Activated CD8-positive, alpha-beta T cell treated with anti-CD3 and anti-CD28 coated beads, Interleukin-2, amount 10 ng/mL, durations not matched to agents 7 days and 5 days (primary cell): ENCODE measurements at regions not wholly inside any gene's neighbourhood (a gene's known extent, or its start where the extent isn't known, plus 50 kb on each side); places are given as distances from the start of the nearest gene placed in this dataset.
"Not testable (repeated sequence)": the region's sequence is repeated elsewhere in the genome, so short reads cannot be mapped to it uniquely, and the experiment has no call there.

Experiments used
- ATAC-seq: fragments of 150-1000 bp; cut with Tn5 transposase; one replicate; pipeline ENCODE4 v1.10.0; 2021; ENCODE audit warnings: moderate library complexity
- CTCF ChIA-PET: fragments of 350-600 bp; sonication (Branson Sonifier 250); formaldehyde crosslinking; loops from one replicate; lab custom pipeline; 2021; ENCODE audit warnings: antibody characterized with exemption; lab: Charles Lee
- POLR2A ChIA-PET: fragments of 350-600 bp; sonication (Branson Sonifier 250); formaldehyde crosslinking; loops from one replicate; lab custom pipeline; 2021; ENCODE audit warnings: antibody characterized with exemption; lab: Charles Lee
- DNase-seq: peaks from one replicate; pipeline ENCODE4 v3.0.0-alpha.2; 2020
- H3K27ac Mint-ChIP-seq: one replicate; pipeline ENCODE4 v1.8.0; 2021; ENCODE audit warnings: mild to moderate bottlenecking, mixed read lengths
- H3K27me3 Mint-ChIP-seq: one replicate; pipeline ENCODE4 v1.8.0; 2021; ENCODE audit warnings: low read depth, mixed read lengths
- H3K36me3 Mint-ChIP-seq: one replicate; pipeline ENCODE4 v1.8.0; 2021; ENCODE audit warnings: low read depth, mixed read lengths
- H3K4me1 Mint-ChIP-seq: one replicate; pipeline ENCODE4 v1.8.0; 2021; ENCODE audit warnings: low read depth, mixed read lengths
- H3K4me3 Mint-ChIP-seq: one replicate; pipeline ENCODE4 v1.8.0; 2021; ENCODE audit warnings: mild to moderate bottlenecking, mixed read lengths
- H3K9me3 Mint-ChIP-seq: one replicate; pipeline ENCODE4 v1.8.0; 2022; ENCODE audit warnings: mixed read lengths; ENCODE audit not compliant: insufficient read depth

DNA sequence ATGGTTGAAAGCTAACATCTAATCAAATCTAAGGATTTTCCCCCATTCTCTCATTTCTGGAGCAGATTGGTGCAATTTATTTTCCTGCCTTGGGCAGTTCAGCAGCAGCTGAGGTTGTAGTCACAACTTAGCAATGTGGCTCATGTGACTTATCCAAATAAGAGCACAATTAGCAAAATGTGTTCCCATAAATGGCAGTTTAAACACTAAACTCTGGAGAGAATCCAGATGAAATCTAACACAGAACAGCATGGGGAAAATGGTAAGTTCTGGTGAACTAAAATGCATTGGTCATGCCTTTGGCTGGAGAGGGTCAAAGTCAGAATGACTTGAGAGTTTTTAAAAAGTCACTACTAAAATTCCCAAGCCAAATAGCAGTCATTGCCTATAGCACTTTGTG lies 422.6 kb upstream of the DIPK2B start:
- ChIA-PET POLR2A (no interaction called here), CTCF (no interaction called here)
- DNase-seq, result no peak
- Mint-ChIP-seq H3K27ac (no peak overlapping the region), H3K9me3 (no peaks in the 10 kb centered on the region), H3K4me1 (peaks cover 4% of the 10 kb centered on the region), H3K4me3 (no peak overlapping the region), H3K27me3 (no peaks in the 10 kb centered on the region), H3K36me3 (no peaks in the 10 kb centered on the region)
- no peak for ATAC-seq

DNA sequence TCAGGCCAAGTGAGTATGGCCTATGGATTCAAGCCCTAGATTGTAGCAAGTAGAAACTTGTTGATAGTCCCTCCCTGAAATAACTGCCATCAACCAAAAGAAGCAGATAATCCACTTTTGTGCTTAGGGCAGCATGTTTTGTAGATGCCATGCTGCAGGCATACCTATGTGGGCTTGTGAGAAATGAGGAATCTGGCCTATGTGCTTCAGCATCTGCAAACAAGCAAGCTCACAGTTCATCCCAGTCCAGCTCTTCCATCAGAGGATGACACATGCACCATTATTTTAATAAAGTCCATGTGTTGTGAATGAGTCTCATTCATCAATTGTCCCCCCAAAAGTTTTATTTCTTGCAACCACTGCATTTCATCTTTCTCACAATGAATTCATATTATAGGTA lies 421.9 kb upstream of the DIPK2B start:
- no peak for DNase-seq
- POLR2A ChIA-PET, result no interaction called here
- Mint-ChIP-seq H3K4me3 (no peak overlapping the region), H3K27me3 (no peaks in the 10 kb centered on the region), H3K36me3 (no peaks in the 10 kb centered on the region), H3K27ac (no peak overlapping the region), H3K4me1 (peaks cover 4% of the 10 kb centered on the region), H3K9me3 (no peaks in the 10 kb centered on the region)
- no peak for ATAC-seq
- CTCF ChIA-PET, result no interaction called here

DNA sequence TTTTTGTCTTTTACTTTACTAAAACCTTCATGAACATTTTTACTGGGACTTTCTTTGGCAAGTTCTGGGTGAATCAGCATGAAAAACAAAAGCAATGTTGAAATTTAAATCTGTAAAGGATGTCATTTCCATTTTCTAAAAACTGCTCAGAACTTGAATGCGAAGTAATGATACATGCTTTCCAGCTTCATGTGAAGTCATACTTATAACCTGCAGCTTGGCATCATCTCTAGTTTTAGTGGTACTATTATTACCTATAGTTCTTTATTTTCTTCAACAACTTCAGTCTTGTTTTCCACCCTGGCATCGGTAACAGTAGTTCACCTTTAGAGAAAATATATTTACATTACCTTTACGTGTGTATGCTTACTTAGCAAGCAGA lies 421.4 kb upstream of the DIPK2B start:
- H3K27me3 Mint-ChIP-seq, result no peaks in the 10 kb centered on the region
- no peak overlapping the region for H3K4me3 Mint-ChIP-seq
- ATAC-seq, result no peak
- H3K4me1 Mint-ChIP-seq, result peaks cover 4% of the 10 kb centered on the region
- H3K27ac Mint-ChIP-seq, result no peak overlapping the region
- H3K9me3 Mint-ChIP-seq, result no peaks in the 10 kb centered on the region
- no peak for DNase-seq
- ChIA-PET CTCF (no interaction called here), POLR2A (no interaction called here)
- no peaks in the 10 kb centered on the region for H3K36me3 Mint-ChIP-seq

DNA sequence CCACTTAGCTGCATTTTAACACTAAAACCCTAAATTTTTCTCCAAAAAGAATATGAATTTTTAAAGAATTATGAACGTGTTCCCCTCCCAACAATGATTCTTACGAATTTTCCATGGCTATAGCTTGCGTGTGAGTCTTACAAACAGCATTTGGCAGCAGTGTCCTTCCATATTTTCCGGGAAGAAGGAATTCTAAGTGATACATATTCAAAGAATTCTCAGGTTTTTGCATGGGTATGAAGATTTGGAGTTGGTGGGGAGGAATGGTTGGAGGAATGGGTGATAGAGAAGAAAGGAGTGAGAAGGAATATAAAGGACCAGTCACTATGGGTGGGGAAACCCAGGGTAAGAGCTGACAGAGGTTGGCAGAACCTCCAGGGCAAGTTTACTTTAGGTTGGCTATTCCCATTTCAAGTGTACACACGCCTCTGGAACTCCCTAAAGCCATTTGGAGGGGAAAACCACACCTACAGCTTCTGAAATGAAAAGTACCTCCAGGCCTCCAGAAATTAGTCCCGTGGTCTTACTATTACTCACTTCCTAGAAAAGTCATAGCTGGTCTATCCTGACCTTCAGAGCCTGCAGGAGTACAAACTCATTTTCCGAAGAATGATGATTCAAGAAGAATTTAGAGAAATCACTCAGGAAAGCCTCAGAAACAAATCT lies 420.8 kb upstream of the DIPK2B start:
- ATAC-seq (no peak), DNase-seq (no peak)
- Mint-ChIP-seq H3K27ac (no peak overlapping the region), H3K4me1 (peaks cover 4% of the 10 kb centered on the region), H3K27me3 (no peaks in the 10 kb centered on the region), H3K36me3 (no peaks in the 10 kb centered on the region), H3K9me3 (no peaks in the 10 kb centered on the region), H3K4me3 (no peak overlapping the region)
- ChIA-PET CTCF (no interaction called here), POLR2A (no interaction called here)

DNA sequence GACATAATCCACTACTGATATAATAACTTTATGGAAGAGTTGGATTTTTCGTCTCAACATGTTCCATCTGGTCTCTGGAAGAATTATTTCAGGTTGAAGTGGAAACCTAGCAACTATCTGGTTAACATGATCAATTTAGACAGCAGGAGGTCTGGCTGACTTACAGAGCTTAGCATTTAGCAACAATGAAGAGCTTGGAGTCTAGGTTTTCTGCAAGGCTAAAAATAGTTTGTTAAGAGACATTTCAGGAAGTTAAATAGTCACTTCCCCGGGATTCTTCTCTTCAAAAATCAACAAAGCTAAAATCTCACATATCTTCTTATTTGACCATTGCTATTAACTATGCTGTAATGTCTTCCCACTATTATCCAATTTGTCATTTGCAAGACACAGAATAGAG lies 418.6 kb upstream of the DIPK2B start:
- H3K36me3 Mint-ChIP-seq, result no peaks in the 10 kb centered on the region
- no peak overlapping the region for H3K4me3 Mint-ChIP-seq
- H3K4me1 Mint-ChIP-seq, result peaks cover 4% of the 10 kb centered on the region
- no peak for DNase-seq
- no peaks in the 10 kb centered on the region for H3K9me3 Mint-ChIP-seq
- no peak for ATAC-seq
- no peak overlapping the region for H3K27ac Mint-ChIP-seq
- POLR2A ChIA-PET, result no interaction called here
- CTCF ChIA-PET, result interaction anchor here (0.7 kb wide), 1 partner anchor 8 kb away, joined by 3 read pairs; no protein-coding TSS in a partner anchor
- H3K27me3 Mint-ChIP-seq, result no peaks in the 10 kb centered on the region

DNA sequence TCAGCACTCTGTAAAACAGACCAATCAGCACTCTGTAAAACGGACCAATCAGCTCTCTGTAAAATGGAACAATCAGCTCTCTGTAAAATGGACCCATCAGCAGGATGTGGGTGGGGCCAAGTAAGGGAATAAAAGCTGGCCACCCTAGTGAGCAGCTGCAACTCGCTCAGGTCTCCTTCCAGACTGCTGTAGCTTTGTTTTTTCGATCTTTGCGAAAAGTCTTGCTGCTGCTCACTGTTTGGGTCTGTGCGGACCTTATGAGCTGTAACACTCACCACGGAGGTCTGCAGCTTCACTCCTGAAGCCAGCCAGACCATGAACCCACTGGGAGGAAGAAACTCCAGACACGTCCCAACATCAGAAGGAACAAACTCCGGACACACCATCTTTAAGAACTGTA lies 414.9 kb upstream of the DIPK2B start:
- CTCF ChIA-PET, DNase-seq, POLR2A ChIA-PET, H3K27ac Mint-ChIP-seq, H3K9me3 Mint-ChIP-seq, ATAC-seq, H3K27me3 Mint-ChIP-seq, H3K4me3 Mint-ChIP-seq, H3K4me1 Mint-ChIP-seq, H3K36me3 Mint-ChIP-seq: not testable (repeated sequence)

DNA sequence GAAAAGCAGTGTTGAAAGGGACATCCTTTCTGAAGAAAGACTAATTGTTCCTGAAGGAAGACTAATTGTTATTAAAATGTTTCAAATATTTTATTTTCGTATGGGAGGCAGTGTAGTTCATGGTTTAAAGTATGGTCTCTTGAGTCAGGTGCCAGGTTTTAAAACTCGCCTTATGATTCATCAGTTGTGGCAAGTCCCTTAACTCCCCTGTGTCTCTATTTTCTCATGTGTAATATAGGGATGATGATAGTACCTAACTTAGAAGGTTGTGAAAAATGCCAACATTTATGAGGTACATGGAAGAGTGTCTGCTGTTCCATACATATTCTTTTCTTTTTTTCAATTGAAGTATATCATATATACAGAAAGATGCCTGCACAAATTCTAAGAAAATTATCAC lies 414.2 kb upstream of the DIPK2B start:
- CTCF ChIA-PET, result no interaction called here

DNA sequence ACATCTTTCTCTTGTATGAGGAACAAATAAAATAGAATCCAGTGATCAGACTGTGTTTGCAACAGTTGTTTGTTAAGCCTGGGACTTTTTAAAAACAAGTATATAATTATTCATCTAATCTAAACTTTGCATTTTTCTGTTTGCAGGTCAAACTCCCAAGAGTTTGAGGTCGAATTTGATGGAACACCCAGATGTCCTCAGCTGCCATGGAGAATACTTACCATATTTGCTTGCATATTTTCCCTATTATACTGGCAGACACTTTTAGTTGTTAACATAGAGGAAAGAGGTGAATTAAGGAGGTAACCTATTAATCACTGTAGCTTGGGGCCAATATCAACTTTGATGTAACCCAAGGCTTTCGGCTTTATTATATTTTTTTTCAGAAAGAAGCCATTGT lies 401.5 kb upstream of the DIPK2B start:
- H3K36me3 Mint-ChIP-seq, result no peaks in the 10 kb centered on the region
- H3K4me1 Mint-ChIP-seq, result no peaks in the 10 kb centered on the region
- no peaks in the 10 kb centered on the region for H3K9me3 Mint-ChIP-seq
- no peaks in the 10 kb centered on the region for H3K27me3 Mint-ChIP-seq
- ATAC-seq (no peak), DNase-seq (no peak)
- no peak overlapping the region for H3K27ac Mint-ChIP-seq
- ChIA-PET CTCF (no interaction called here), POLR2A (no interaction called here)
- no peak overlapping the region for H3K4me3 Mint-ChIP-seq

More for the DNA sequence above, 414.2 kb upstream of the DIPK2B start:
- Mint-ChIP-seq H3K27ac (no peak overlapping the region), H3K36me3 (peaks cover 1% of the 10 kb centered on the region), H3K4me1 (no peaks in the 10 kb centered on the region), H3K27me3 (no peaks in the 10 kb centered on the region), H3K9me3 (no peaks in the 10 kb centered on the region), H3K4me3 (no peak overlapping the region)
- DNase-seq, result no peak
- POLR2A ChIA-PET, result no interaction called here
- no peak for ATAC-seq

DNA sequence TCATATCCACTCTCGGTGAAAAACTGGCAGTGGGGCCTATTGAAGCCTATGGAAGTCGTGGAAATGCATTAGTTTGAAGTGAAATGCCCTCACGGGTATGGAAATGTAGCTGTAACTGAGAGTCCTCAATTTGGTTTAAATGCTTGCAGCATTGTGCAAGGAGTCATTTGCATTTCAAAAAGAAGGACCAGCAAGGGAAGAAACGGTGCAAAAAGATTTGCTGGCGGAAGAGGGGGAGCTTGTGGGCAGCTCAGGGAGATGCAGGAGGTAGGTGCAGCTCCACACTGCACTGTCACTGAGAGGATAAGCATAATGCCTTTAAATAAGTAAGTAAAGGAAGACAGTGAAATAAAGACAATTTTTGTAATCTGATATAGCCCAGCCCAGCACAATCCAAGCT lies 400.4 kb upstream of the DIPK2B start:
- DNase-seq, result no peak
- Mint-ChIP-seq H3K27ac (no peak overlapping the region), H3K4me1 (no peaks in the 10 kb centered on the region), H3K4me3 (no peak overlapping the region), H3K36me3 (no peaks in the 10 kb centered on the region), H3K9me3 (no peaks in the 10 kb centered on the region), H3K27me3 (no peaks in the 10 kb centered on the region)
- ChIA-PET CTCF (no interaction called here), POLR2A (no interaction called here)
- no peak for ATAC-seq

DNA sequence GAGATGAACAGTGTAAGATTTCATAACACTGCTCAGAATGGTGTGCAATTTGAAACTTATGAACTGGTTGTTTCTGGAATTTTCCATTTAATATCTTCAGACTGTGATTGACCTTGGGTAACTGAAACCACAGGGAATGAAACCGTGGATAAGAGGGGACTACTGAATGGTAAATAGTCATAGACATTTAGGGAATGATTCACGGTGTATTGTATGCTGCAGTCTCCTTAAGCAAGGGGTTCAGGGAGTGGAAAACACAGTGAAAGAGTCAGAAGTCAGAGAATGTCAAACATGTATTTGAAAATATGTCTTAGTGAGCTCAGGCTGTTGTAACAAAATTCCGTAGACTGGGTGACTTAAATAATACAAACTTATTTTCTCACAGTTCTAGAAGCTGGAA lies 398.2 kb upstream of the DIPK2B start:
- CTCF ChIA-PET, result no interaction called here
- Mint-ChIP-seq H3K27me3 (no peaks in the 10 kb centered on the region), H3K36me3 (no peaks in the 10 kb centered on the region), H3K9me3 (no peaks in the 10 kb centered on the region), H3K27ac (no peak overlapping the region), H3K4me3 (no peak overlapping the region), H3K4me1 (no peaks in the 10 kb centered on the region)
- POLR2A ChIA-PET, result no interaction called here
- ATAC-seq (no peak), DNase-seq (no peak)

DNA sequence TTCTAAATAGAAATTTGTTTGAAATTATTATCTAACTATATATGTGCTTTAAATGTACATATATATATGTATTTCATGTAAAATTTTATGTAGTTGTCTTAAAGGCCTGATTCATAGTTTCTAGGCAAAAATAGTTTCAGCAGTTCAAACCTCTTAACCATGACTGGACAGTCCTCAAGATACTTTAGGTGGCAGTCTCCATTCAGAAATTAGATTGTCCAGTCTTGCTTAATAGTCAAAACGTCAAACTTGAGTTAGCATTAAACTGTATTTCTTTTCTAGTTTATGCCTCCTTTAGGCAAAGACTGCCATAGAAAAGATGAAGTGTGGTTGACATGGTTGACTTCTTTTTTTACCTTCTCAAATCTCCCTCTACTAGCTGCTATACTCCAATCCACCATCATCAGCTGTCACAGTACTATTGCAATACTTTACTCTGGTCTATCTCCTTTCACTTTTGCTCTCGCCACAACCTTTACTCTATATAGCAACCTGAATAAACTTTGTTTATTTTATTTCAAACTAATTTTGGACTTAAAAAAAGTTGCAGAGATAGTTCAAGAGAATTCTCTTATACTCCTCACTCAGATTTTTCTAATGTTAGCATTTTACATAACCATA lies 395.6 kb upstream of the DIPK2B start:
- no peak for ATAC-seq
- POLR2A ChIA-PET, result no interaction called here
- no peak overlapping the region for H3K27ac Mint-ChIP-seq
- no peaks in the 10 kb centered on the region for H3K36me3 Mint-ChIP-seq
- CTCF ChIA-PET, result no interaction called here
- peaks cover 3% of the 10 kb centered on the region for H3K27me3 Mint-ChIP-seq
- H3K4me1 Mint-ChIP-seq, result no peaks in the 10 kb centered on the region
- no peaks in the 10 kb centered on the region for H3K9me3 Mint-ChIP-seq
- DNase-seq, result no peak
- no peak overlapping the region for H3K4me3 Mint-ChIP-seq

DNA sequence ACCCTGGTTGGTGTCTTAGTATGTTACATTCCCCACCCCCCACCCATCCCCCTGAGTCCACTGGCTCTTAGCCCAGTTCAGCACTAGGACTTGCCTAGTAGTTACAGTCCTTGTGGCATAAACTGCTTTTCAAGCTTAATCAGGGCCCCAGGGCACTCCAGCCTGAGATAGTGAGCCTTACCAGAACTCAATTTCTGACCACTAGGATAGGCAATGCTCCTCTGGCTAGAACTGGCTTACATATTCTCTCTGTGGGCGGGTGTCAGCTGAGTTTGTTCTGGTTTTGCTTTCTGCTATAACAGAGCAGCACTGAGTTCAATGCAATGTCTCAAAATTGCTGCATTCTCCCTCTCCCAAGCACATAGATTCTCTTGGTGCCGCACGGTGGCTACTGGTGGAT lies 391.4 kb upstream of the DIPK2B start:
- no peak overlapping the region for H3K4me3 Mint-ChIP-seq
- no peak overlapping the region for H3K27ac Mint-ChIP-seq
- no peak for ATAC-seq
- ChIA-PET POLR2A (no interaction called here), CTCF (no interaction called here)
- peaks cover 5% of the 10 kb centered on the region for H3K9me3 Mint-ChIP-seq
- no peak for DNase-seq
- peaks cover 3% of the 10 kb centered on the region for H3K27me3 Mint-ChIP-seq
- H3K36me3 Mint-ChIP-seq, result no peaks in the 10 kb centered on the region
- no peaks in the 10 kb centered on the region for H3K4me1 Mint-ChIP-seq

DNA sequence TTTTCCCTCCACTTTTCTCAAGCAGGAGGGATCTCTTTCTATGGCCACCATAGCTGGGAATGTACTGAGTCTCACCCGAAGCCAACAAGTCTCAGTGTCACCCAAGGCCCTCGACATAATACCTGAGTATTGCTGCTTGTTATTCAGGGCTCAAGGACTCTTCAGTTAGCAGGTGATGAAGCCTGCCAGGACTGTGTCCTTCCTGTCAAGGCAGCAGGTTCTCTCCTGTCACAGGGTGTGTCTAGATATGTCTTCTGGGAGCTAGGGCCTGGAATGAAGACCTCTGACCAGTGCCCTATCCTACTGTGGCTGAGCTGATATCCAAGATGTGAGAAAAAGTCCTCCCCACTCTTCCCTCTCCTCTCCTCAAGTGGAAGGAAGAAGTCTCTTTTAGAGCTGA lies 391.0 kb upstream of the DIPK2B start:
- ChIA-PET CTCF (no interaction called here), POLR2A (no interaction called here)
- Mint-ChIP-seq H3K4me1 (no peaks in the 10 kb centered on the region), H3K9me3 (peaks cover 5% of the 10 kb centered on the region), H3K4me3 (no peak overlapping the region), H3K27me3 (peaks cover 3% of the 10 kb centered on the region), H3K36me3 (no peaks in the 10 kb centered on the region), H3K27ac (no peak overlapping the region)
- no peak for ATAC-seq
- DNase-seq, result no peak
